ENCODE measurements at regions not wholly inside any gene's neighbourhood (a gene's known extent, or its start where the extent isn't known, plus 50 kb on each side); places are given as distances from the start of the nearest gene placed in this dataset.
"Not testable (repeated sequence)": the region's sequence is repeated elsewhere in the genome, so short reads cannot be mapped to it uniquely, and the experiment has no call there.

DNA sequence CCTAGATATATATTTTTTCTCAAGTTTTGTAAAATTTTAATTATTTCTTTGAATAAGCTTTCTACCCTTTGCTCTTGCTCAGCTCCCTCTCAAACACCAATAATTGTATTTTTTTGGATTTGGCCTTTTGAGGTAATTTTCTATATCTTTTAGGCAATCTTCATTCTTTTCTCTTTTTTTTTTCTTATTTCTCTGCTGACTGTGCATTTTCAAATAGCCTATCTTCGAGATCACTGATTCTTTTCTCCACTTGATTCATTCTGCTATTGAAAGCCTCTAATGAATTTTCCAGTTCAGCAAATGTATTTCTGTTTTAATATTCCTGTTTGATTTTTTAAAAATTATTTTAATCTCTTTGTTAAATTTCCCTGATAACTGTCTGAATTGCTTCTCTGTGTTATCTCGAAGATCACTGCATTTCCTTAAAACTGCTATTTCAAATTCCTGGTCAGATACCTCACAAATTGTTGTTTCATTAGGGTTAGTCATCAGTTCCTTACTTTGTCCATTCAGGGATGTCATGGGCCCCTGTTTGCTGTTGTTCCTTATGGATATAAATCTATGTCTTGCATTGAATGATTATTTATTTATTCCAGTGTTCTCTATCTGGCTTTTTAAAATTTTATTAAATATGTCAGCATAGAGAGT, 100.1 kb upstream of the UNC5B start:
- TF ChIP-seq, protein P1, sequence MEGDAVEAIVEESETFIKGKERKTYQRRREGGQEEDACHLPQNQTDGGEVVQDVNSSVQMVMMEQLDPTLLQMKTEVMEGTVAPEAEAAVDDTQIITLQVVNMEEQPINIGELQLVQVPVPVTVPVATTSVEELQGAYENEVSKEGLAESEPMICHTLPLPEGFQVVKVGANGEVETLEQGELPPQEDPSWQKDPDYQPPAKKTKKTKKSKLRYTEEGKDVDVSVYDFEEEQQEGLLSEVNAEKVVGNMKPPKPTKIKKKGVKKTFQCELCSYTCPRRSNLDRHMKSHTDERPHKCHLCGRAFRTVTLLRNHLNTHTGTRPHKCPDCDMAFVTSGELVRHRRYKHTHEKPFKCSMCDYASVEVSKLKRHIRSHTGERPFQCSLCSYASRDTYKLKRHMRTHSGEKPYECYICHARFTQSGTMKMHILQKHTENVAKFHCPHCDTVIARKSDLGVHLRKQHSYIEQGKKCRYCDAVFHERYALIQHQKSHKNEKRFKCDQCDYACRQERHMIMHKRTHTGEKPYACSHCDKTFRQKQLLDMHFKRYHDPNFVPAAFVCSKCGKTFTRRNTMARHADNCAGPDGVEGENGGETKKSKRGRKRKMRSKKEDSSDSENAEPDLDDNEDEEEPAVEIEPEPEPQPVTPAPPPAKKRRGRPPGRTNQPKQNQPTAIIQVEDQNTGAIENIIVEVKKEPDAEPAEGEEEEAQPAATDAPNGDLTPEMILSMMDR (IDR thresholded peaks at IDR 0.05): no peak
- H3K27ac ChIP-seq: no peak overlapping the region
- ATAC-seq (ENCODE audit: insufficient number of reproducible peaks, low FRiP score, low read depth) (no peak), DNase-seq (ENCODE audit: low spot score) (no peak)
- no peak overlapping the region for H3K4me3 ChIP-seq
- peaks cover 16% of the 10 kb centered on the region for H3K9me3 ChIP-seq
- H3K27me3 ChIP-seq (replicated peaks; ENCODE audit: insufficient read depth): no peaks in the 10 kb centered on the region
- H3K4me1 ChIP-seq (ENCODE audit: control insufficient read depth in 1 of 2, low read depth in 2 of 2): no peaks in the 10 kb centered on the region
- no peaks in the 10 kb centered on the region for H3K36me3 ChIP-seq

DNA sequence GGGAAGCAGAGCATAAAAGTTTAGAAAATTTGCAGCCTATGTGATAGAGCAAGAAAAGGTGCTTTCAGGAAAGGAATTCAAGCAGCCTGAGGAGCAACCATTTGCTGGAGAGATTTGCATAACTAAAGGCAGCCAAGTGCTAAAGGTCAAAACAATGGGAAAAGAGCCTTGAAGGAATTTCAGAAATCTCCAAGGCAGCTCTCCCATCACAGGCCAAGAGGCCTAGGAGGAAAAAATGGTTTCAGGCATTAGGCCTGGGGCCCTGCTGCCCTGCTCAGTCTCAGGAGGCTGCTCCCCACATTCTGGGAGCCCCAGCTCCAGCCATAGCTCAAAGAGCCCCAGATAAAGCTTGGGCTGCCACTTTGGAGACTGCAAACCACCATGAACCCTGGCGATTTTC, 95.9 kb upstream of the UNC5B start:
- no peaks in the 10 kb centered on the region for H3K27me3 ChIP-seq (replicated peaks; ENCODE audit: insufficient read depth)
- no peak for DNase-seq (ENCODE audit: low spot score)
- H3K36me3 ChIP-seq: no peaks in the 10 kb centered on the region
- peaks cover 28% of the 10 kb centered on the region for H3K9me3 ChIP-seq
- H3K4me1 ChIP-seq (ENCODE audit: control insufficient read depth in 1 of 2, low read depth in 2 of 2): no peaks in the 10 kb centered on the region
- no peak overlapping the region for H3K4me3 ChIP-seq
- no peak overlapping the region for H3K27ac ChIP-seq
- TF ChIP-seq, protein P1 (IDR thresholded peaks at IDR 0.05): no peak
- ATAC-seq (ENCODE audit: insufficient number of reproducible peaks, low FRiP score, low read depth): no peak

DNA sequence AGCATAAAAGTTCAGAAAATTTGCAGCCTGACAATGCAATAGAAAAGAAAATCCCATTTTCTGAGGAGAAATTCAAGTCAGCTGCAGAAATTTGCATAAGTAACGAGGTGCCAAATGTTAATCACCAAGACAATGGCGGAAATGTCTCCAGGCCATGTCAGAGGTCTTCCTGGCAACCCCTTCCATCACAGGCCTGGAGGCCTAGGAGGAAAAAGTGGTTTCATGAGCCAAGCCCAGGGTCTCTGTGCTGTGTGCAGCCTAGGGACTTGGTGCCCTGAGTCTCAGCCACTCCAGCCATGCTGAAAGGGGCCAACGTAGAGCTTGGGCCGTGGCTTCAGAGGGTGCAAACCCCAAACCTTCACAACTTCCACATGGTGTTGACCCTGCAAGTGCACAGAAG, 94.8 kb upstream of the UNC5B start:
- not testable (repeated sequence) for DNase-seq (ENCODE audit: low spot score); H3K27ac ChIP-seq; H3K36me3 ChIP-seq; H3K4me3 ChIP-seq; H3K4me1 ChIP-seq (ENCODE audit: control insufficient read depth in 1 of 2, low read depth in 2 of 2); ATAC-seq (ENCODE audit: insufficient number of reproducible peaks, low FRiP score, low read depth); H3K27me3 ChIP-seq (replicated peaks; ENCODE audit: insufficient read depth)
- peaks cover 25% of the 10 kb centered on the region for H3K9me3 ChIP-seq

DNA sequence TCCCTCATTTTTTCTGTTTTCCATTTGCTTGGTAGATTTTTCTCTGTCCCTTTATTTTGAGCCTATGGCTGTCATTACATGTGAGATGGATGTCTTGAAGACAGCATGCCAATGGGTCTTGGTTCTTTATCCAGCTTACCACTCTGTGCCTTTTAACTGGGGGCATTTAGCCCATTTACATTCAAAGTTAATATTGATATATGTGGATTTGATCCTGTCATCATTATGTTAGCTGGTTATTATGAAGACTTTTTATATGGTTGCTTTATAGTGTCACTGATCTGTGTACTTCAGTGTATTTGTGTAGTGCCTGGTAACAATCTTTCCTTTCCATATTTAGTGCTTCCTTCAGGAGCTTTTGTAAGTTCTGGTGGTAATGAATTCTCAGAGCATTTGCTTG, 89.3 kb upstream of the UNC5B start:
- TF ChIP-seq, protein P1 (IDR thresholded peaks at IDR 0.05): no peak
- no peaks in the 10 kb centered on the region for H3K27me3 ChIP-seq (replicated peaks; ENCODE audit: insufficient read depth)
- H3K4me3 ChIP-seq: no peak overlapping the region
- H3K27ac ChIP-seq: no peak overlapping the region
- no peak for DNase-seq (ENCODE audit: low spot score)
- ATAC-seq (ENCODE audit: insufficient number of reproducible peaks, low FRiP score, low read depth): no peak
- no peaks in the 10 kb centered on the region for H3K36me3 ChIP-seq
- peaks cover 6% of the 10 kb centered on the region for H3K9me3 ChIP-seq
- H3K4me1 ChIP-seq (ENCODE audit: control insufficient read depth in 1 of 2, low read depth in 2 of 2): no peaks in the 10 kb centered on the region

DNA sequence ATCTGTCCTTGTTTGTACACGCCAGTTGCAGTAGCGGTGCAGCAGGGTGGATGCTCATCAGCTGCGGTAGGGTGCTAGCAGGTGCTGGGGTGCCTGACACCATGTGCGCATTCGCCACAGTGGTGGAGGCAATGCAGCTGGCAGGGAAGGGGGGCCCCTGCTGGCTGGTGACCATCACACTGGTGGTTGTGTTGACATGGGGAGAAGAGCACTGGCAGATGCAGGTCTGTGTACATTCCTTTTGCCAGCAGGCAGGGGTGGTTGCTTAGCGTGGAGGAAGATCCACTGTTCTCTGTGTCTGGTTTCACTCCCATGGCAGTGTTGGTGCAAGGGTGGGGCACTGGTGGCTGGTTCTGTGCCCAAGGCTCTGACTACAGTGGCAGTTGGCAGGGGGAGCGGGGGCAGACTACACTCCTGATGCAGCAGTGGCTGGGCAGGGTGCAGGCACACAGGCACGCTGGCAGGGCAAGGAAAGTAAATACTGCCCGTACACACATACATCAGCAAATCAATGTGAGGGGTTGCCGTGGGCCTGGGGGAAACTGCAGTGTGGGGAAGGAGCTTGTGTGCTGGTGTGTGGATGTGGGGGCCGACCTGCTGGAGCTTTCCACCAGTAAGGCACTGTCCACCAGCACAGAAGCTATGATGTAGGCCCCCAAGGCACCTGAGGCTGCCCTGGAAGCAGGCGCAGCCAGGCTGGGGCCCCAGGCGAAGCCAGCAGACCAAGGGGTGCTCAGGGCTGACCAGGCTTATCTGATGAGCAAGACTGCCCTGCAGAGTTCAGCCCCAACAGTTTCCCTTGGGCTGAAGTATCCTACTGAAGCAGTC, 87.2 kb upstream of the UNC5B start:
- no peak overlapping the region for H3K4me3 ChIP-seq
- DNase-seq (ENCODE audit: low spot score) (no peak), ATAC-seq (ENCODE audit: insufficient number of reproducible peaks, low FRiP score, low read depth) (no peak)
- TF ChIP-seq, protein P1 (IDR thresholded peaks at IDR 0.05): no peak
- peaks cover 3% of the 10 kb centered on the region for H3K9me3 ChIP-seq
- H3K27me3 ChIP-seq (replicated peaks; ENCODE audit: insufficient read depth): no peaks in the 10 kb centered on the region
- no peaks in the 10 kb centered on the region for H3K36me3 ChIP-seq
- no peak overlapping the region for H3K27ac ChIP-seq
- peaks cover 2 to 4% of the 10 kb centered on the region in 2 donors for H3K4me1 ChIP-seq (ENCODE audit: control insufficient read depth in 1 of 2, low read depth in 2 of 2)

All from thoracic aorta (tissue), 2 donors.